GM21786 (cell line): ENCODE measurements at regions not wholly inside any gene's neighbourhood (a gene's known extent, or its start where the extent isn't known, plus 50 kb on each side); places are given as distances from the start of the nearest gene placed in this dataset.
"Not testable (repeated sequence)": the region's sequence is repeated elsewhere in the genome, so short reads cannot be mapped to it uniquely, and the experiment has no call there.

ENCODE experiments used
- ATAC-seq: cut with Tn5 transposase; IDR thresholded peaks from one replicate; pipeline ENCODE4 v1.9.1; 2021; ENCODE audit not compliant: unreplicated experiment

DNA sequence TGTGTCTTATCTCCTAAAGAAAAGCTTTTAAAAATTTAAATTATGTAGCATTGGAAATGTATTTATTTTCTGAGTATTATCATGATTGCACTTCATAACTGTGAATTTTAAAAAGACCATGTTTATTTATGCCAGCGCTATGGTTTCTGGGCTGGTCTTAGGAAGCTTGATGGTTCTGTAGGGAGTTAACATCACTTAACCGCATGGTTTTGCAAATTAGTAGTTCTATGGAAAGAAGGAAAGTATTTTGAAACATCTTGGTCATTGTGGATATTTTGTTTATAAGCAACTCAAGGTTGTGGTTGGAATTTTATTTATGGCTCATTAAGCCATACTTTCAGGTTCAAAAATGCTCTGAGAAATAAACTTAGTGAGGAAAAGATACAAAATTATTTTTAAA, 549.4 kb downstream of the STK39 start:
- ATAC-seq = no peak

- ATAC-seq = no peak
Observed at GRCh38 chr2:167697194-167697593, 550.2 kb downstream of the STK39 start.

DNA sequence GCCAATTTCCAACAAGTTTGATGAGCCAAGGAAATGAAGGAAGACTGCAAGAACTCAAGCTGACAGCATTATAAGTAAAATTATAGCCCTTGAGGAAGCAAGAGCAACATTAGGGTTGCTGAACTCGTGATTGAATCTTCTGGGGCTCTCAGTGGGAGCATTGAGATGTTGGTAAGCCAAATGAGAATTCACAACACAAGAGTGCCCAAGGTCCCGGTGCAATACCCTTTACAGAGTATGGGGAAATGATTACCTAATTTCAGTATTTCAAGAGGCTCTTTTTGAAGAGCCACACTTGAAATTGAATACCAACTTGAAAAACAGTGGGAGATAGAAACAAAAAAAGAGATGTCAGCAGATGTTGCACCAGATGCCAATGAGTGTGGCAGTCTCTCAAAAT, 554.5 kb downstream of the STK39 start:
- no peak for ATAC-seq

GRCh38 chr2:167692191-167692590, 555.2 kb downstream of the STK39 start:
- ATAC-seq = no peak

DNA sequence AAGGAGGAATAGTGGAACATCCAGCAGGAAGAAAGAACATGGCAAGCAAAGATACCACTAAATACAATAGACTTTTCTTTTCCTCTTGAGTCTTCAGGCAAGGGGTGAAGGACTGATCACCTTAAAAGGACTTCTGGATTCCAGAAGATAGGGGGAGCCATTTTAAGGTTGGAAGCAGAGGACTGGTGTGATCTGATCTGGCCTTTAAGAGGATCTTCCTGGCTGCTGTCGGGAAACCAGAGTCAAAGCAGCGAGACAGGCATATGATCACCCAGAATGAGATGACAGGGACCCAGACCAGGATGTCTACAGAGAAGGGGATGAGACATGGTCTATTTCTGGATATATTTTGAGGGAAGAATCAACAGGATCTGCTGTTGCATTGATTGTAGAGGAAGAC, 558.0 kb downstream of the STK39 start:
- ATAC-seq = no peak

- ATAC-seq = no peak
Observed at GRCh38 chr2:167686691-167687090, 560.7 kb downstream of the STK39 start.

- no peak for ATAC-seq
Observed at GRCh38 chr2:167681234-167682015, 566.0 kb downstream of the STK39 start.

- no peak for ATAC-seq
Observed at GRCh38 chr2:167678158-167678557, 569.2 kb downstream of the STK39 start.

DNA sequence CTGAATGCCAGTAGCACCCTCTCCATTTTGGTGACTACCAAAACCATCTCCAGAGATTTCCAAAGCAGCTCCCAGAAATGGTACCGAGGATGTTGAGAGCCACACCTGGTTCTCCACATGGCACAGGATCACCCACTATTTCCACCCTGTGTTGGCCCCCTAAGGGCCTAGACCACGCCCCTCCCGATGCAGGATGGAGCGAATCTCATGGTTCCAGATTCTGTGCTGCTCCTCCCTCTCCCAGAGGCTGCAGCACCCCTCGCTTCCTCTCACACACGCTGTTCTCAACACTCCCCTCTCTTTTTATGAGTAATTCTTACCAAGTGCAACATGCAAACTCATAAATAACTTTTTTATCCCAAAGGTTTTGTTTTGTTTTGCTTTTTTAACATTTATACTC, 571.5 kb downstream of the STK39 start:
- ATAC-seq = no peak

DNA sequence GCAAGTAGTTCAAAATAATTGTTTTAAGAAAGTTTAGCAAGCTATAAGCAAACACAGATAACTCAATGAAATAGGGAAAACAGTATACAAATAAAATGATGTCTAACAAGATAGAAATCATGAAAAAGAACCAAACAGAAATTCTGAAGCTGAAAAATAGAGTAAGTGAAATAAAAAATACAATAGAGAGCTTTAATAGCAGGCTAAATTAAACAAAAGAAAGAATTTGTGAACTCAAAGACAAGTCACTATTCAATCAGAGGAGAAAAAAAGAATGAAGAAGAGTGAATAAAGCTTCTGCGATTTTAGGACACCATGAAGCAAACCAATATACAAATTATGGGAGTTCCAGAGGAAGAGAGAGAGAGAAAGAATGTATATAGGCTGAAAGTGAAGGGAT, 576.8 kb downstream of the STK39 start:
- ATAC-seq = no peak

- no peak for ATAC-seq
Observed at GRCh38 chr2:167653131-167653530, 594.3 kb downstream of the STK39 start.

- ATAC-seq = no peak
Observed at GRCh38 chr2:167652401-167652800, 595.0 kb downstream of the STK39 start.

GRCh38 chr2:167651406-167652151, 595.8 kb downstream of the STK39 start:
- ATAC-seq = no peak

DNA sequence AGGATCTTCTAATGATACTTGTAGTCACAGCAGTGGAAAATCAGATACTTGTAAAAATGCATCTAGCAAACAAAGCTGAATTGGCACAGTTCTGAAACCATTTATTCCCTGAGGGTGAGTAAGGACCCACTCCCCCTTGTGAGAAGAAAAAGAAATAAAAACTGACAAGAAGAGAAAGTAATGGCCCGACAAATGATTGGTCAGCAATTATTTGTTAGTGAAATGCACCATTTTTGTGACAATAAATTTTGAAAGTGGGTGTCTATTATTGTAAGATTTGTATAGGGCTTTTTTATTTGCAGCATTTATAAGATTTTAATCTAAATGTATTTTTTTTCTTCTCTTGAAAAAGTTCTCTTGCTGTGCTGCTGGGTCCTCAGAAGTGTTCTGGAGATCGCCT, 600.8 kb downstream of the STK39 start:
- no peak for ATAC-seq

DNA sequence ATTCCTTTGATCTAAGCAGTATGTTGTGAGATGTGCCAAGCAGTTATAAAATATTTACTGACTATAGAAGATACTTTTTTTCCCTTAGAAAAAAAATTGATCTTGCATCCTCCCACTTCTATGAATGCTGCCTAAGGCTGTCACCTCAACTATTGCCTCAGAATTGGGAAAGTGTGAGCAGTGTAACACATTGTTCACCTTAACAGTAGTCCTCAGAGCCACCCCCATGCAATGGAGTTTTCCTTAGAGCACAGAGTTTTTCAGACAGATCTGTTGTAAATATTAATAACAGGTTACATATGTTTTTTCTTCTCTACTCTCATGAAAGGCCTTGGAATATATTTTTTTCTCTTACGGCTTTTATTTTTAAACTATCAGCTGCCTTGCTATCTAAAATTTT, 607.3 kb downstream of the STK39 start:
- no peak for ATAC-seq

GRCh38 chr2:167637741-167638140, 609.7 kb downstream of the STK39 start:
- ATAC-seq = no peak

DNA sequence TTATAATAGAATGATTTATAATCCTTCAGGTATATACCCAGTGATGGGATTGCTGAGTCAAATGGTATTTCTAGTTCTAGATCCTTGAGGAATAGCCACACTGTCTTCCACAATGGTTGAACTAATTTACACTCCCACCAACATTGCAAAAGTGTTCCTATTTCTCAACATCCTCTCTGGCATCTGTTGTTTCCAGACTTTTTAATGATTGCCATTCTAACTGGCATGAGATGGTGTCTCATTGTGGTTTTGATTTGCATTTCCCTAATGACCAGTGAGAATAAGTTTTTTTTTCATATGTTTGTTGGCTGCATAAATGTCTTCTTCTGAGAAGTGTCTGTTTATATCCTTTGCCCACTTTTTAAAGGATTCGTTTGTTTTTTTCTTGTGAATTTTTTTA, 615.1 kb downstream of the STK39 start:
- ATAC-seq = not testable (repeated sequence)

DNA sequence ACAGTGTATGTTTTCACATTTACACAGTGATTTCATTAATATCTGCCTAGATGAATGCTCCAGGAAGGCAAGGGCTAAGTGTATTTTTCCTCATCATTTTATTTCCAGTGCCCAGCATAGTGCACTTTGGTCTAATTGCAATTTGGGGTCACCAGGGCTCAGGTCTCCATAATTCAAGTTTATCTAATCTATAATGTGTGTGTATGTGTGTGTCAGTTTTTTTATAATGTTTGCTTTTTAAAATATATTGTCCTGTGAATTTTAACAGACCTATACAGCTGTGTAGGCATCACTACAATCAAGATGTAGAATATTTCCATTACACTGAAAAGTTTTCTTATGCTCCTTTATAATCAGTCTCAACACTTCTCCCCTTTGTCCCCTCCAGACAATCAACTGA, 620.4 kb downstream of the STK39 start:
- no peak for ATAC-seq

- ATAC-seq = no peak
Observed at GRCh38 chr2:167626301-167626700, 621.1 kb downstream of the STK39 start.

GRCh38 chr2:167616997-167617396, 630.4 kb downstream of the STK39 start:
- no peak for ATAC-seq

GRCh38 chr2:167613471-167613870, 633.9 kb downstream of the STK39 start:
- no peak for ATAC-seq

GRCh38 chr2:167608487-167608886, 638.9 kb downstream of the STK39 start:
- ATAC-seq = no peak

DNA sequence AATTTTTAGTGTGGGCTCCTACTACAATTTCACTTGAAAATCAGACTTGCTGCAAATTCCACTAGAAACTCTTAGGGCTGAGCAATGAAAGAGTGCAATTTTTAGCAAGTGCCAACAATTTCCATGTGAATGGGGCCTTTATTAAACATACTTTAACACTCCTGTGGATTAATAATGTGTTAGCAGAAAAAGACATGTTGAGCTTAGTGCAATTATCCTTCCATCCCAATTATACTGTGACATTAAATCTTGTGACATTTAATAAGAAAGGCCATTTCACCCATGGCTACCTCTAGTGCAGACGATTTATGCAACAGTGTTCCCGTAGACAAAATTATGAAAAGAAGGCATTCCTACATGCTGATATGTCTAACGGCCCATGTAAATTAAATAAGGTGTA, 639.7 kb downstream of the STK39 start:
- ATAC-seq = no peak
